HG02981 (cell line): ENCODE measurements at regions not wholly inside any gene's neighbourhood (a gene's known extent, or its start where the extent isn't known, plus 50 kb on each side); places are given as distances from the start of the nearest gene placed in this dataset.
"Not testable (repeated sequence)": the region's sequence is repeated elsewhere in the genome, so short reads cannot be mapped to it uniquely, and the experiment has no call there.

ENCODE experiments used
- ATAC-seq: cut with Tn5 transposase; IDR thresholded peaks from one replicate; pipeline ENCODE4 v1.9.1; 2021; ENCODE audit warnings: mild to moderate bottlenecking, moderate library complexity; ENCODE audit not compliant: unreplicated experiment

GRCh38 chr15:62218841-62219240 lies 53.8 kb upstream of the C2CD4B start:
- ATAC-seq, result no peak

- ATAC-seq, result no peak
Observed at GRCh38 chr15:62219799-62220198, 54.7 kb upstream of the C2CD4B start.

DNA sequence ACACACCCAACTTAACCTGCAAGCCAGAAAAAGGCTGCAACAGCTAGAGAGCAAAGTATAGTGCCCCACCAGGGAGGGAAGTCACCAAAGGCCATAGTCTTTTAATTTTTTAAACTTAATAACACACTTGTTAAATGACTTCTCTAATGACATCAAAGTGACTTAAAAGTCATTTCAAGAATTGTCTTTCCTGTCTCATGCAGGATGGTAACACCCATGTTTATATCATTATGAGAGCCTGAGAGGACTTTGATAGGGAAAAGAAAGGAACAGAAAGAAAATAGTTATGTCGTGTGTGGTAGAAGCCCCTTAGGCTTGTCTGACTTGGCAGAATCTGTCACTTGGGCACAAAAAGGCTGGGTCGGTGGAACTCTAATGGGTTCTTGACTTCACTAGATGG lies 57.9 kb upstream of the C2CD4B start:
- ATAC-seq, result no peak

DNA sequence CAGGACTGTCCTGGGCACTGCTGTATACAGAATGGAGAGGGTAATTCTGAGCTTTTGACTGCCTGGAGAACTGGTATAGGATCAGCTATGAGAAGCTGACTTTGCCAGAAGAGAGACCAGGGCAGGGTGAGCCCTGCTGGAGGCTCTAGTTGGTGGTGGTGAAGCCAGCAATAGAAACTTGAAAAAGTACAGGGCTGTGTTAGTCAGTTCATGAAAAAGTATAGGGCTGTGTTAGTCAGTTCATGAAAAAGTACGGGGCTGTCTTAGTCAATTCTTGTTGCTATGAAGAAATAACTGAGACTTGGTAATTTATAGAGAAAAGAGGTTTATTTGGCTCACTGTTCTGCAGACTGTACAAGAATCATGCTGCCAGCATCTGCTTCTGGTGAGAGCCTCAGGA lies 63.5 kb upstream of the C2CD4B start:
- no peak for ATAC-seq

DNA sequence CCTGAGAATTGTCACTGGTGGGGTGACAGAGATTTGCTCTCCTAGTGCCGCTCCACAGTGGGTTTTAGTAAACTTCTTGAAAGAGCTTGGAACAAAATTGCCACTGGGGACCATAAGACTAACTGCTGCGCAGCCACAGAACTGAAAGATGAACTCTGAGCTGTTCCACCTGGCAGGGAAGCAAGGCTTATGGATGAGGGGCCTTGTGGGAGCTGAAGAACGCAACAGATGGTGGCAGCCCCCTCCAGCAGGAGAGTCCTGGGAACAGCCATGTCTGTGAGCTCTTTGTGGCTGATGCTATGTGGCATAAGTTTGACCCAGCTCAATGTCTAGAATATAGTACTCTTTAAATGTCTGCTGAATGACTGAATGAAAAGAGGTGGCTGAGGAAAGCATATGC lies 66.8 kb upstream of the C2CD4B start:
- ATAC-seq, result no peak

GRCh38 chr15:62240121-62241096 lies 75.3 kb upstream of the C2CD4B start:
- ATAC-seq, result no peak

GRCh38 chr15:62241135-62241770 lies 76.2 kb upstream of the C2CD4B start:
- no peak for ATAC-seq

- no peak for ATAC-seq
Observed at GRCh38 chr15:62242999-62243398, 77.9 kb upstream of the C2CD4B start.

GRCh38 chr15:62244762-62245161 lies 79.7 kb upstream of the C2CD4B start:
- no peak for ATAC-seq

DNA sequence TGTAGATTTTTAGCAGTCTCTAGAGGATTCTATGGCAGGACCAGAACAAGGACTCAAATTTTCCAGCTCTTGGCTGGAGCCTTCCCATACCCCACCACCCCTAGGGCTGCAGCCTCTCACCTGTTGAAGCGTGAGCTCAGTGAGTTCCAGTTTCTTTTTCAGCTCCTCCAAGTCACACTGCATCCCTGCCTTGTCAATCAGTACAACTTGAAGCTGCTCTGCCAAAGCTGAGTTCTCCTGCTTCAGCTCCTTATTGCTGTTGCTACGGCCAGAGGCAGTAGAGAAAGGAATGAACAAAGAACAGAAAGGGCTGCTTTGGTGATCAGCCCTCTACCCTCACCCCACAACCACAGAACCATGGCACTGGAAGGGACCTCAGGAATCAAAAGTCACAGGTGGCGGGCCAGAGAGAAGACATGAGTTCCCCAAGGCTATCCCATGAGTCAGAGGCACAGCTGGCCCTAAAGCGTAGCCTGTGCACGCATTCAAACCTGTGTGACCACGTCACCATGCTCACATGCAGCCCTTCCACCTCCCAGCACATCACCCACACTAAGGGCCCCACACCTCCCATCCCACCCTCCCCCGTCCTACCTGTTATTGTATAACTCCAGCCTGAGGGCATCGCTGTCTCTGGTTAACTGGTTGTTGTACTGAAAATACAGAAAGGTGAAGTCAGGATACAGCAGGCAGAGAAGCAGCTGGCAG lies 83.3 kb upstream of the C2CD4B start:
- ATAC-seq, result no peak

GRCh38 chr15:62249501-62249900 lies 84.4 kb upstream of the C2CD4B start:
- ATAC-seq, result no peak

- no peak for ATAC-seq
Observed at GRCh38 chr15:62250186-62250585, 85.1 kb upstream of the C2CD4B start.

GRCh38 chr15:62250978-62251377 lies 85.9 kb upstream of the C2CD4B start:
- ATAC-seq, result no peak

DNA sequence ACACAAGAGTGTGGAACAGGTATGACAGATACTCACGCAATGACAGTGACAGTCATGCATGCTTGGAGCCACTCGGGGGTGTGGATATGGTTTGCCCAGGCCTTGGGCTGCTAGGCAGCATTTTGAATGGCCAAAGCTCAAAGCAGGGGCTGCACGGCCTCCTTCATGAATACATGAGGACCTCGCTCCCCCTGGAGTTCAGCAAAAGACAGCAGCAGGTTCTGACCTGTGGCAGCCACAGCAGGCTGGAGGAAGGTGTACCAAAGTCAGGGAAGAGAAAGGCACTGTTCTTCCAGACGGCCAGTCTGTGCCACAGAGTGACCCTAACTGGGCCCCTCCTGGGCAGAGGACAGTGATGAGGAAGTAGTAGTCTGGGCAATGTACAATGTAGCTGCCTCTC lies 88.2 kb upstream of the C2CD4B start:
- ATAC-seq, result no peak

- ATAC-seq, result no peak
Observed at GRCh38 chr15:62254137-62254934, 89.3 kb upstream of the C2CD4B start.

DNA sequence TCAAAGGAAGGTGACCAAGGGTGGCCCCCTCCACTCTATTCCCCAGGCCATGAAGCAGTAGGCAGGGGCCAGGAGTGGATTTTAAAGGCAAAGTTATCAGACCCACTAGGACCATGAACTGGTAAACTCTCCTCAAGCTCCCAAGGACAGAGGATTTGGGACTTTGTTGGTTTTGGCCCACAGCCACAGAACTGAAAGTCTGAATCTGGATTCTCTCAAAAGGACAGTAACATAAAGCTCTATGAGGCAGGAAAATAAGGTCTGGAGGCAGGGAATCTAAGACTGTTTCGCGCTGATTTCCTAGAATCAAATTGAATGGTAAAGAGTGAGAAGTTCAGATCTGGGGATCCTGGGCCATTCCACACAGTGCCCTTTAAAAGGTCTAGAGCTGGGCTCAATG lies 91.3 kb upstream of the C2CD4B start:
- ATAC-seq, result not testable (repeated sequence)

- ATAC-seq, result no peak
Observed at GRCh38 chr15:62257996-62258521, 93.0 kb upstream of the C2CD4B start.

DNA sequence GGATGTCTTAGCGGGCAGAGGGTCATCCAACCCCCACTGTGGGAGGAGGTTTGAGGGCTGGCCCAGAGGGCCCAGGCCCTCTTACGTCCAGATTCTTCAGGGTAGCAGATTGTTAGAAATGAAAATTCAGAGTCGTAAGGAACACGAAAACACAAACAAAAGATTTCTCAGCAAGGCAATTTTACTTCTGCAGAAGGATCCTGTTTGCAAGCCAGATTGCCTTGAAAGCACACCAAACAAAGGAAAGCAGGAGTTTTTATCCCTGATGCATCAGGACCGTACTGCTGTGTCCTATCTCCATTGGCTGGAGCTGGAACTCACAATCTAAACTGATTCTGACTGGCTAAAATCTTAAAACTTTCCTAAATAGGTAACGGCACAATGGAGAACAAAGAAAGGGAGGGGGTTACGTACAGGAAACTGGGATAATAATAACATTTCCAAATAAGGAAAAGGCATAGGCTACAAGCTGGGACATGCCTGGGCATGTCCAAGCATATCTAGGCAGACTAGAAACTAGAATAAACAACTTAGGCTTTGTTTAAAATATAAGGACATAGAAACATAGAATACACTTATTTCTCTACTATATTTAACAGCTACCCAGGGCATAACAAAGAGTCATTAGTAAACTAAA lies 97.3 kb upstream of the C2CD4B start:
- no peak for ATAC-seq

DNA sequence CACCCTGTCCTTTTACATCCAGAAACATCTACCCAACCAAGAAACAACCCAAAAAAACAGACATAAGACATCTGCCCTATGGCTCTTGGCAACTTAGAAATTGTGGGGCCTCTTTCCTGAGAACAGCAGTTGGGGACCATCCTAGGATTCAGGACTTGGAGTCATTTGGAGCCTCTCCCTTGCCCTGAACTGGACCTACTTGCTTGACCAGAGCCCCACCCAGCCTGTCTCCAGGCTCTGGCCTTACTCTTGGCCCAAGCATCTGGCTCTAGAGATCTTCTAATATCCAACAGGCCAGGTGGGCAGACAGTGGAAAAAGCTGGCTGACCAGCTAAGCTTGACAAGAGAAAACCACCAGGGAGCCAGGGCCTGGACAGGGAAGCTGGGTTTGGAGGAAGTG lies 99.1 kb upstream of the C2CD4B start:
- ATAC-seq, result no peak

DNA sequence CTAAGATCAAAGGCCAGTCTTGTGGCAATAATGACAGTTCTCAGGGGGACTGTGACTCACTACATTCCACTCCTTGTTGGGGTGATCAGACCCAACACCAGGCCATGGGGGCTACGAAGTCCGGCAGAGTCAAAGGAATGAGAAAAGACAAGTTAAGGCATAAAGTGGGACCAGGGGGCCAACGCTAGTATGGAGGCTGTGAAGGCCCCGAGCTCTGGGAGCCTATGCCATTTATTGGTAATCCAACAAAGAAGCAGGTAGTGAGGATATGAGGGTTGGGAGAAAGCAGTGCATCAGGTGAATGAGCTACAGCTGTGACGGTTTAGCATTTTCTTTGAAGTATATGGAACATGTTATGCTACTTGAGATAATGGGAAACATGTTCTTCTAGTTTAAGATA lies 104.4 kb upstream of the C2CD4B start:
- ATAC-seq, result no peak
